WTC11 (cell line): ENCODE measurements at regions not wholly inside any gene's neighbourhood (a gene's known extent, or its start where the extent isn't known, plus 50 kb on each side); places are given as distances from the start of the nearest gene placed in this dataset.

Experiments
- ATAC-seq: fragments of 200-7000 bp; cut with Tn5 transposase; 2 replicates; pipeline ENCODE4 v1.10.0; 2021; ENCODE audit warnings: mild to moderate bottlenecking, moderate library complexity
- CTCF ChIA-PET: fragments of 300-600 bp; sonication (Branson Sonifier 250); formaldehyde crosslinking; loops from one replicate; lab custom pipeline; 2021; ENCODE audit warnings: antibody characterized with exemption; lab: Charles Lee
- POLR2A ChIA-PET: fragments of 350-600 bp; sonication (Branson Sonifier 250); formaldehyde crosslinking; loops from one replicate; lab custom pipeline; 2021; ENCODE audit warnings: antibody characterized with exemption; lab: Charles Lee
- DNase-seq: peaks from one replicate; pipeline ENCODE4 v3.0.0; 2021; ENCODE audit warnings: low spot score
- H3K27ac Mint-ChIP-seq: 2 replicates; pipeline ENCODE4 v1.8.0; 2021; ENCODE audit warnings: mixed read lengths
- H3K27me3 Mint-ChIP-seq: 2 replicates; pipeline ENCODE4 v1.8.0; 2021; ENCODE audit warnings: low read depth, mild to moderate bottlenecking, moderate library complexity, mixed read lengths
- H3K36me3 Mint-ChIP-seq: 2 replicates; pipeline ENCODE4 v1.8.0; 2021; ENCODE audit warnings: mixed read lengths
- H3K4me1 Mint-ChIP-seq: 2 replicates; pipeline ENCODE4 v1.8.0; 2022; ENCODE audit warnings: mixed read lengths
- H3K4me3 Mint-ChIP-seq: 2 replicates; pipeline ENCODE4 v1.8.0; 2021; ENCODE audit warnings: mild to moderate bottlenecking, moderate library complexity, mixed read lengths
- H3K9me3 Mint-ChIP-seq: 2 replicates; pipeline ENCODE4 v1.8.0; 2021; ENCODE audit warnings: mixed read lengths
- CREB1 ChIP-seq: sonication (generic); formaldehyde crosslinking; IDR thresholded peaks from 2 replicates; pipeline ENCODE4 v1.8.0; 2023; ENCODE audit warnings: mild to moderate bottlenecking, missing genetic modification reagents
- CTCF ChIP-seq: fragments of 200-600 bp; IDR thresholded peaks from 2 replicates; pipeline ENCODE4 v1.8.0; 2022; ENCODE audit warnings: antibody characterized with exemption
- E2F5 ChIP-seq: sonication (generic); formaldehyde crosslinking; IDR thresholded peaks from 2 replicates; pipeline ENCODE4 v1.8.1; 2022; ENCODE audit warnings: mild to moderate bottlenecking, moderate library complexity, missing genetic modification reagents
- ELF4 ChIP-seq: sonication (generic); formaldehyde crosslinking; IDR thresholded peaks from 2 replicates; pipeline ENCODE4 v1.8.1; 2022; ENCODE audit warnings: low read depth, mild to moderate bottlenecking, moderate library complexity, missing genetic modification reagents
- FOXJ3 ChIP-seq: sonication (generic); formaldehyde crosslinking; IDR thresholded peaks from 2 replicates; pipeline ENCODE4 v1.9.0; 2021; ENCODE audit warnings: missing genetic modification reagents, mild to moderate bottlenecking, borderline replicate concordance
- GABPB1 ChIP-seq: sonication (generic); formaldehyde crosslinking; IDR thresholded peaks from 2 replicates; pipeline ENCODE4 v1.8.1; 2023; ENCODE audit warnings: mild to moderate bottlenecking, missing genetic modification reagents
- JAZF1 ChIP-seq: fragments of 250-450 bp; sonication (Bioruptor Pico); IDR thresholded peaks from 2 replicates; pipeline ENCODE4 v1.9.0; 2021; ENCODE audit warnings: moderate library complexity, mild to moderate bottlenecking, inconsistent platforms
- MAX ChIP-seq: sonication (generic); formaldehyde crosslinking; IDR thresholded peaks from 2 replicates; pipeline ENCODE4 v1.8.0; 2022; ENCODE audit warnings: mild to moderate bottlenecking, missing genetic modification reagents
- MLX ChIP-seq: sonication (generic); formaldehyde crosslinking; IDR thresholded peaks from 2 replicates; pipeline ENCODE4 v1.8.1; 2023; ENCODE audit warnings: mild to moderate bottlenecking, missing genetic modification reagents, moderate library complexity
- PRDM15 ChIP-seq: sonication (generic); formaldehyde crosslinking; IDR thresholded peaks from 2 replicates; pipeline ENCODE4 v1.8.0; 2022; ENCODE audit warnings: missing genetic modification reagents
- PRRX2 ChIP-seq: fragments of 250-450 bp; sonication (Bioruptor Pico); IDR thresholded peaks from 2 replicates; pipeline ENCODE4 v1.8.0; 2021; ENCODE audit warnings: mild to moderate bottlenecking
- SMAD3 ChIP-seq: sonication (generic); formaldehyde crosslinking; IDR thresholded peaks from 2 replicates; pipeline ENCODE4 v1.8.0; 2022; ENCODE audit warnings: missing genetic modification reagents, mild to moderate bottlenecking, borderline replicate concordance
- STAT6 ChIP-seq: sonication (generic); formaldehyde crosslinking; conservative IDR thresholded peaks from 2 replicates; pipeline ENCODE4 v1.8.1; 2023; ENCODE audit warnings: mild to moderate bottlenecking, low read depth, missing genetic modification reagents, moderate library complexity
- TEAD1 ChIP-seq: sonication (generic); formaldehyde crosslinking; IDR thresholded peaks from 2 replicates; pipeline ENCODE4 v1.8.0; 2022; ENCODE audit warnings: mild to moderate bottlenecking, missing genetic modification reagents
- ZNF416 ChIP-seq: fragments of 250-450 bp; sonication (Bioruptor Pico); IDR thresholded peaks from 2 replicates; pipeline ENCODE4 v1.9.0; 2021; ENCODE audit warnings: mild to moderate bottlenecking, inconsistent platforms

- TF ChIP-seq PRDM15 (CRISPR knock-in tag) (no peak), TEAD1 (no peak), CREB1 (no peak)
These were observed 105.2 kb upstream of the AMZ2 start (continued) for GRCh38 chr17:68142595-68142994.

- H3K4me3 Mint-ChIP-seq = no peak overlapping the region
- no peak for TF ChIP-seq PRDM15 (CRISPR knock-in tag)
- no peak for TF ChIP-seq MAX
- TF ChIP-seq FOXJ3 (CRISPR knock-in tag) = no peak
- no peak for TF ChIP-seq CTCF
- TF ChIP-seq ZNF416 (CRISPR knock-in tag) = no peak
- TF ChIP-seq E2F5 = no peak
- H3K27me3 Mint-ChIP-seq = no peaks in the 10 kb centered on the region
- H3K27ac Mint-ChIP-seq = no peak overlapping the region; the same call in 1 of the 2 replicates
- H3K9me3 Mint-ChIP-seq = no peaks in the 10 kb centered on the region
- H3K36me3 Mint-ChIP-seq = no peaks in the 10 kb centered on the region
- CTCF ChIA-PET = no interaction called here
- no peak for ATAC-seq
- DNase-seq = no peak
- POLR2A ChIA-PET = no interaction called here
- no peaks in the 10 kb centered on the region for H3K4me1 Mint-ChIP-seq
These were observed 104.4 kb upstream of the AMZ2 start for GRCh38 chr17:68143425-68143824.

GRCh38 chr17:68145088-68145487 is 102.8 kb upstream of the AMZ2 start:
- no peak overlapping the region for H3K27ac Mint-ChIP-seq
- POLR2A ChIA-PET = no interaction called here
- H3K27me3 Mint-ChIP-seq = no peaks in the 10 kb centered on the region; the same call in none of the 2 replicates
- no peaks in the 10 kb centered on the region for H3K36me3 Mint-ChIP-seq
- no peak overlapping the region for H3K4me3 Mint-ChIP-seq
- ATAC-seq (no peak), DNase-seq (no peak)
- H3K4me1 Mint-ChIP-seq = no peaks in the 10 kb centered on the region
- peaks cover 8% of the 10 kb centered on the region for H3K9me3 Mint-ChIP-seq
- CTCF ChIA-PET = no interaction called here
- TF ChIP-seq PRDM15 (CRISPR knock-in tag) (no peak), JAZF1 (no peak), ELF4 (CRISPR knock-in tag) (no peak), SMAD3 (CRISPR knock-in tag) (no peak), GABPB1 (CRISPR knock-in tag) (no peak), PRRX2 (CRISPR knock-in tag) (no peak), STAT6 (no peak), MAX (no peak), MLX (CRISPR knock-in tag) (no peak)
